ENCODE measurements at regions not wholly inside any gene's neighbourhood (a gene's known extent, or its start where the extent isn't known, plus 50 kb on each side); places are given as distances from the start of the nearest gene placed in this dataset.

DNA sequence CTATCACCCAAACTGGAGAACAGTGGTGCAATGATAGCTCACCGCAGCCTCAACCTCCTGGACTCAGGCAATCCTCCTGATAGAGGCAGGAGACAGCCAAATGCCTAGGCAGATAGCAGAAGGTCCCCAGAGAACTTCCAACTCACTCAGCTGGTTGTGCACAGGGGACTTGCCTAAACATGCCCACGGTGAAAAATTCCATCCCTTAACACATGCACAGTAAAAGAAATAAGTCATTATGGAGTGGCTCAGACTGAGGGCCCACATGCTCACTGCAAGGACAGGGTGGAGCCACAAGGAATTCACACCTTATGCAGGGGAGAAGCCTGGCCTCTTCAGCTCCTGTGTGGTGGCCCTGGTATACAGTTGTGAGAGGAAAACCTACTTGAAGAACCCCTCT lies 525.8 kb upstream of the ATP2B1 start:
- no peaks in the 10 kb centered on the region for H3K23me2 ChIP-seq (ENCODE audit: insufficient read length, low read depth, low read length, poor library complexity, severe bottlenecking)
- H3K27me3 ChIP-seq (ENCODE audit: insufficient read depth, low read length): no peaks in the 10 kb centered on the region
- no peaks in the 10 kb centered on the region for H3K9me3 ChIP-seq (ENCODE audit: control insufficient read depth, low read depth, low read length)
- no peak overlapping the region for H4K5ac ChIP-seq (ENCODE audit: insufficient read length, low read depth, low read length)
- no peak overlapping the region for H2BK5ac ChIP-seq (ENCODE audit: insufficient read length, low read length)
- TF ChIP-seq, protein P1, sequence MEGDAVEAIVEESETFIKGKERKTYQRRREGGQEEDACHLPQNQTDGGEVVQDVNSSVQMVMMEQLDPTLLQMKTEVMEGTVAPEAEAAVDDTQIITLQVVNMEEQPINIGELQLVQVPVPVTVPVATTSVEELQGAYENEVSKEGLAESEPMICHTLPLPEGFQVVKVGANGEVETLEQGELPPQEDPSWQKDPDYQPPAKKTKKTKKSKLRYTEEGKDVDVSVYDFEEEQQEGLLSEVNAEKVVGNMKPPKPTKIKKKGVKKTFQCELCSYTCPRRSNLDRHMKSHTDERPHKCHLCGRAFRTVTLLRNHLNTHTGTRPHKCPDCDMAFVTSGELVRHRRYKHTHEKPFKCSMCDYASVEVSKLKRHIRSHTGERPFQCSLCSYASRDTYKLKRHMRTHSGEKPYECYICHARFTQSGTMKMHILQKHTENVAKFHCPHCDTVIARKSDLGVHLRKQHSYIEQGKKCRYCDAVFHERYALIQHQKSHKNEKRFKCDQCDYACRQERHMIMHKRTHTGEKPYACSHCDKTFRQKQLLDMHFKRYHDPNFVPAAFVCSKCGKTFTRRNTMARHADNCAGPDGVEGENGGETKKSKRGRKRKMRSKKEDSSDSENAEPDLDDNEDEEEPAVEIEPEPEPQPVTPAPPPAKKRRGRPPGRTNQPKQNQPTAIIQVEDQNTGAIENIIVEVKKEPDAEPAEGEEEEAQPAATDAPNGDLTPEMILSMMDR (conservative IDR thresholded peaks at IDR 0.05): no peak
- Mint-ChIP-seq H3K4me3 (no peak overlapping the region), H3K9me3 (peaks cover 2 to 3% of the 10 kb centered on the region in 2 experiments; a peak in 2 of 5 replicates), H3K27ac (no peak overlapping the region), H3K4me1 (peaks cover 7 to 15% of the 10 kb centered on the region in 2 experiments), H3K27me3 (ENCODE audit: low read depth) (no peaks in the 10 kb centered on the region), H3K36me3 (ENCODE audit: insufficient read depth in 1 of 3, low read depth in 3 of 3) (no peaks in the 10 kb centered on the region)
- H3K14ac ChIP-seq (ENCODE audit: insufficient read depth, low read length): no peak overlapping the region
- no peak overlapping the region for H4K8ac ChIP-seq (replicated peaks; ENCODE audit: insufficient read length, low read depth, low read length)
- H3K56ac ChIP-seq (ENCODE audit: insufficient read length, low read depth, low read length): no peak overlapping the region
- H3K4me2 ChIP-seq (ENCODE audit: insufficient read depth, insufficient read length, low read length): no peak overlapping the region
- H2BK12ac ChIP-seq (ENCODE audit: insufficient read length, low read depth, low read length): no peak overlapping the region
- H3K79me2 ChIP-seq (ENCODE audit: insufficient read depth, low read length): no peaks in the 10 kb centered on the region
- H3K4ac ChIP-seq (ENCODE audit: low read depth, low read length): no peak overlapping the region
- no peak for DNase-seq
- H2BK20ac ChIP-seq (ENCODE audit: low read depth, low read length, poor library complexity, severe bottlenecking): no peak overlapping the region
- no peak overlapping the region for H2AK5ac ChIP-seq (ENCODE audit: insufficient read length, low read length)
- no peak overlapping the region for H2AFZ ChIP-seq (ENCODE audit: low read length)
- no peak overlapping the region for H3K23ac ChIP-seq (ENCODE audit: insufficient read length, low read depth, low read length)
- no peak overlapping the region for H4K91ac ChIP-seq (ENCODE audit: insufficient read length, low read depth, low read length)
- H4K20me1 ChIP-seq (ENCODE audit: control insufficient read depth, insufficient read depth, insufficient read length): no peaks in the 10 kb centered on the region
- no peak overlapping the region for H3K18ac ChIP-seq (ENCODE audit: insufficient read length, low read depth, low read length)
- H3K4me1 ChIP-seq (ENCODE audit: insufficient read depth, low read length): no peaks in the 10 kb centered on the region
- H3K79me1 ChIP-seq (ENCODE audit: insufficient read depth, low read depth, low read length, poor library complexity, severe bottlenecking): no peaks in the 10 kb centered on the region
- H3K9ac ChIP-seq (ENCODE audit: extremely low read depth, insufficient read length, low read length): no peak overlapping the region
- H3T11ph ChIP-seq (ENCODE audit: low read length): no peak overlapping the region
- no peak overlapping the region for H2BK120ac ChIP-seq (ENCODE audit: low read depth, low read length, poor library complexity, severe bottlenecking)
- no CpG with 5 or more reads among the region's 2 CpGs for WGBS (ENCODE audit: extremely low coverage, insufficient read length, low lambda C conversion rate)
- H2BK15ac ChIP-seq (ENCODE audit: low read depth, low read length): no peak overlapping the region
- no peak overlapping the region for H3K27ac ChIP-seq (ENCODE audit: insufficient read length, low read depth, low read length)

Measured in H9 (cell line).